Muscle layer of colon (tissue), 2 donors: ENCODE measurements at regions not wholly inside any gene's neighbourhood (a gene's known extent, or its start where the extent isn't known, plus 50 kb on each side); places are given as distances from the start of the nearest gene placed in this dataset.

Source experiments
- H3K27ac ChIP-seq: one replicate; pipeline ENCODE4 v1.7.0; 2013; ENCODE audit warnings: low read depth, mild to moderate bottlenecking, low read length, moderate library complexity
- H3K27me3 ChIP-seq, 2 donors: one replicate each; pipeline ENCODE4 v1.7.0; 2013; ENCODE audit warnings: low read length in 2 of 2, mild to moderate bottlenecking in 2 of 2; ENCODE audit not compliant: insufficient read depth in 2 of 2, control insufficient read depth in 1 of 2
- H3K36me3 ChIP-seq: one replicate; pipeline ENCODE4 v1.7.0; 2013; ENCODE audit warnings: mild to moderate bottlenecking, low read length; ENCODE audit not compliant: insufficient read depth
- H3K4me1 ChIP-seq: one replicate; pipeline ENCODE4 v1.7.0; 2013; ENCODE audit warnings: mild to moderate bottlenecking, low read length; ENCODE audit not compliant: insufficient read depth
- H3K4me3 ChIP-seq, 2 donors: one replicate each; pipeline ENCODE4 v1.7.0; 2013; ENCODE audit warnings: low read length in 2 of 2, low read depth in 1 of 2, mild to moderate bottlenecking in 1 of 2, moderate library complexity in 1 of 2
- H3K9ac ChIP-seq: one replicate; pipeline ENCODE4 v1.7.0; 2013; ENCODE audit warnings: low read length
- H3K9me3 ChIP-seq: one replicate; pipeline ENCODE4 v1.7.0; 2013; ENCODE audit warnings: mild to moderate bottlenecking, low read length
- donor health status: abdominal sarcoma.
- donor health status: Adenocarcinoma of cecum.

DNA sequence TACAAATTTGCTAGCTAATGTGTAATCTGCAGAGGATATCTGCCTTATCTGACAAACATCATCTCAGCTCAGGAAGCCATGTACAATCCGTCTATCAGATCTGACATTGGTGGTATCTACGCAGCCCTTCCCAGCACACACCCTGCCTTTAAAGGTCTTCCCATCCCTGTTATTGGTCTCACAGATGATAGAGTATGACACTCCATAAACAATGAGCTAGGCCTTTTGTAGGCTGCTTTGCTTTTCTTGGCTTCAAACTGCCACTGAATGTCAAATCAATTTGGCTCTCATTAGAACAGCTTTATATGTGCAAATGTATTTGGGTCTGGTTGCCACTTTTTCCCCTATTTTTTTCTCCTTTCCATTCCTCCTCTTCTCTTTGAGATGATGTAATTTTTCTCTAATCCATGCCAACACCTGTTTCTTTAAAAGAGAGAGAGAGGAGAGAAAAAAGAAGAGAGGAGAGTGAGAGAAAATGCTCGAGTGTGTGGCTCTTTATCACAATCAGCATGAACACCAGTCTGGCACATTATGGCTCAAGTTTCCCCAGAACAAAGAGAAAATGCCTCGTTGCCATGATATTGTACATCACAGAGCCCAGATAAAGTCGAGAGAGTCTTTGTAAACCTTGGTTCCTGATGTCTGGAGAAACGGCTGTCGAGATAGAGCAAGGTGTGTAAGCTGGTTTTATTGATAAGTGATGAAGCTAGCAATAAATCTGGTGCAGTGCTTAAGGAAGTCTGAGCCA, 80.8 kb upstream of the DPH6 start:
- Histone ChIP-seq H3K4me3 (no peak overlapping the region), H3K9me3 (no peaks in the 10 kb centered on the region), H3K27ac (no peak overlapping the region)

DNA sequence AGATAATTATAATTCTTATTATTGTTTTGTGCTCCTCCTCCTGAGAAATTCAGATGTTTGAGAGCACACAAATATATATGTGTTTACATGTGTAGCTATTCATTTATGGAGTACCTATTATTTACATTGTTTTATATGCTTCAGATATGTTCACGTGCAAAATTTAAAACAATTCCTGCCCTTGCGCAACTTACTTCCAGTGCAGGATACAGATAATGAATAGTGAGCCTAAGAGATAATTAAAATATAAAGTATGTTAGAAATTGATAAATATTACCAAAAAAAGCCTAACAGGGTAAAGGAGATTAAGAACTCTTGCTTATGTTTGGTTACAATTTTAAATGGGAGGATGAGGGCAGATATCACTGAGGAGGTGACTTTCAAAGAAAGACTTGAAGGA, 81.7 kb upstream of the DPH6 start:
- Histone ChIP-seq H3K9me3 (no peaks in the 10 kb centered on the region), H3K9ac (no peak overlapping the region), H3K27ac (no peak overlapping the region), H3K4me3 (no peak overlapping the region), H3K27me3 (no peaks in the 10 kb centered on the region), H3K36me3 (no peaks in the 10 kb centered on the region), H3K4me1 (peaks cover 9% of the 10 kb centered on the region)

More for the DNA sequence above, 80.8 kb upstream of the DPH6 start:
- Histone ChIP-seq H3K9ac (no peak overlapping the region), H3K27me3 (no peaks in the 10 kb centered on the region), H3K36me3 (no peaks in the 10 kb centered on the region), H3K4me1 (peaks cover 9% of the 10 kb centered on the region)

DNA sequence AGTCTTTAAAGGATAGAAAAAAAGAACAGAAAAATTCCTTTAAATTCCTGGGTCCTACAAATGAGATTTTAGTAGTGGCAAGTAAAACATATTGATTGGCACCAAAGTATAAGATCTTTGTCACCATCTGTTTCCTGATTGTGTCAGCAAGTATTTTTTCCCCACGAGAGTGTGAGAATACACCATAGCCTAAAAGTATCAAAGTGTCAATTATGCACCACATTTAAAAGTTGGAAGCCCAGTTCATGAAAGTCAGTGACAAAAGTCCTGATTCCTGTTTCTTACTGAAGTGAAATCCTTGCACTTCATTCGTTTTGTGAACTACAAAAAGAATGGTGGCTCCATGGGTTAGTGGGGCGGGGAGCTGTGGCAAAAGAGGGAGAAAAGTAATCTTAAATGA, 83.8 kb upstream of the DPH6 start:
- Histone ChIP-seq H3K9ac (no peak overlapping the region), H3K27ac (no peak overlapping the region), H3K36me3 (no peaks in the 10 kb centered on the region), H3K9me3 (no peaks in the 10 kb centered on the region), H3K4me1 (peaks cover 9% of the 10 kb centered on the region), H3K4me3 (no peak overlapping the region), H3K27me3 (no peaks in the 10 kb centered on the region)

- Histone ChIP-seq H3K9ac (no peak overlapping the region), H3K4me3 (no peak overlapping the region), H3K27me3 (no peaks in the 10 kb centered on the region), H3K27ac (no peak overlapping the region), H3K36me3 (no peaks in the 10 kb centered on the region), H3K9me3 (no peaks in the 10 kb centered on the region), H3K4me1 (peaks cover 9% of the 10 kb centered on the region)
Measured at GRCh38 chr15:35630532-35630931, 84.6 kb upstream of the DPH6 start.

- H3K27me3 ChIP-seq, result no peaks in the 10 kb centered on the region
- H3K4me1 ChIP-seq, result peaks cover 5% of the 10 kb centered on the region
- H3K9me3 ChIP-seq, result no peaks in the 10 kb centered on the region
- H3K4me3 ChIP-seq, result no peak overlapping the region
- no peak overlapping the region for H3K9ac ChIP-seq
- H3K27ac ChIP-seq, result no peak overlapping the region
- no peaks in the 10 kb centered on the region for H3K36me3 ChIP-seq
Measured at GRCh38 chr15:35630985-35631384, 85.0 kb upstream of the DPH6 start.

DNA sequence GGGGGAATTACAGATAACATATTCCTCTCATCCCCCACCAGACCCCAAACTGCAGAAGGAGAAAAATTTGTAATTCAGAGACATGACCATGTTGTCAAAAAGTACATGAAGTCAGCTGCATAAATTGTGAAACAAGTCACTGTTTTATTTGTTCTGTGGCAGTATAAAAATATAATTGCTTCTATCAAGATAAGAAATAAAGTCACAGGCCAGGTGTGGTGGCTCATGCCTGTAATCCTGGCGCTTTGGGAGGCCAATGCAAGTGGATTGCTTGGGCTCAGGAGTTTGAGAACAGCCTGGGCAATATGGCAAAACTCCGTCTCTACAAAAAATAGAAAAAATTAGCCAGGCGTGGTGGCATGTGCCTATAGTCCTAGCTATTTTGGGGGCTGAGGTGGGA, 87.7 kb upstream of the DPH6 start:
- Histone ChIP-seq H3K27ac (no peak overlapping the region), H3K4me3 (no peak overlapping the region), H3K9me3 (no peaks in the 10 kb centered on the region), H3K27me3 (no peaks in the 10 kb centered on the region), H3K36me3 (no peaks in the 10 kb centered on the region), H3K4me1 (no peaks in the 10 kb centered on the region), H3K9ac (no peak overlapping the region)

DNA sequence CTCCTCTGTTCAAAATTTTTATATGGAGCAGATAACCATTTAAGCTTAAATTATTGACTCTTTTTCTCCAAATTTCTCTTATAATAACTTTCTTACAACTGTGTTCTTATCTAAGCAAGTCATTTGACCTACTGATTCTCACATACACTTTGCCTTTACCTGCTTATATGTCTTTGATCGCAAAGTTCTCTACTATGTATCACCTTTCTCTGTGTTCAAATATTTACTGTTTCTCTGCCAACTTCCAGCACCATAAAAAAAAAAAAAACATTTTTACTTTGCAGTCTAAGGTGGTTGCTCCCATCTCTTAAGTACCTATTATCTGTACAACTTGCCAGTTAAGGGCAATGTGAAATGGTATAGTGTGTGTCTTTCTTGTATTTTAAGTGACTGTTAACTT, 100.8 kb upstream of the DPH6 start:
- Histone ChIP-seq H3K4me1 (no peaks in the 10 kb centered on the region), H3K27me3 (no peaks in the 10 kb centered on the region), H3K27ac (no peak overlapping the region), H3K4me3 (no peak overlapping the region), H3K36me3 (no peaks in the 10 kb centered on the region), H3K9ac (no peak overlapping the region), H3K9me3 (no peaks in the 10 kb centered on the region)

- no peaks in the 10 kb centered on the region for H3K27me3 ChIP-seq
- no peak overlapping the region for H3K4me3 ChIP-seq
Measured at GRCh38 chr15:35647303-35647702, 101.3 kb upstream of the DPH6 start.

DNA sequence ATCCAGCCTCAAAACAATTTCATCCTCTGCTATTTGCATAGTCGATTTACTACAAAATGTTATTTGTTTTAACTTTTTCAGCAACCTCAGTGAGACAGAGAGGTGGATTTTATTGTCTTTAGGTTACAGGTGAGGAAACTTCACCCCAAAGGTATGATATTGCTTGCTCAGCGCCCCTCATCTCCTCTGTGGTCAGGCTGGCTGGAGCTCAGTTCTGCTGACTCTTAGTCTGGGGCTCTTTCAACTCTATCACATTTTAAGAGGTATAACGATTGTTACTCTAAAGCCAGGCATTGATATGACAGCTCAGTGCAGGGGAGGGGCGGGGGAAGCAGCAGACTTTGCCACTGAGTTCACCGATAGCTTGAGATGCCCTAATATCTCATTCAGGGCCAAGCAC, 103.0 kb upstream of the DPH6 start:
- no peak overlapping the region for H3K27ac ChIP-seq
- H3K9ac ChIP-seq, result no peak overlapping the region
- H3K9me3 ChIP-seq, result no peaks in the 10 kb centered on the region
- no peak overlapping the region for H3K4me3 ChIP-seq
- no peaks in the 10 kb centered on the region for H3K27me3 ChIP-seq
- no peaks in the 10 kb centered on the region for H3K4me1 ChIP-seq
- H3K36me3 ChIP-seq, result no peaks in the 10 kb centered on the region

More at GRCh38 chr15:35647303-35647702, 101.3 kb upstream of the DPH6 start:
- Histone ChIP-seq H3K9ac (no peak overlapping the region), H3K27ac (no peak overlapping the region), H3K9me3 (no peaks in the 10 kb centered on the region), H3K36me3 (no peaks in the 10 kb centered on the region), H3K4me1 (no peaks in the 10 kb centered on the region)

DNA sequence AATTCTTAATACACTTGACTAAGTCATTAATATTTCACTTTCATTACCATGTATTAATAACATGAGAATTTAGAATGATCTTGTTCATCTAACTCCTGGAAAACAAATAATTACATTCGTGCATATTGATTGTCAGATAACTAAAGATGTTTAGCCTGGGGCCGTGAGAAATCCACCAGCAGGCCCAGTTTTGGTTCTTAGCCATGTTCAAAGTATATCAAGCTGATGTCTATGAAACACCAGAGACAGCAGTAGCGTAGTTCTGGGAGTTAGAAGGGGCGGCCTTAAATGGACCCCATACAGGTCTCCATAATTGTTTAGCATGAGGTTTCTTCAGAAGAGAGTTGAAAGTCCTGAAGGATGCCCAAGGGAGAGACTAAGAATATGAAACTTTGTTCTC, 103.6 kb upstream of the DPH6 start:
- Histone ChIP-seq H3K27ac (no peak overlapping the region), H3K4me1 (no peaks in the 10 kb centered on the region), H3K9ac (no peak overlapping the region), H3K36me3 (no peaks in the 10 kb centered on the region), H3K4me3 (no peak overlapping the region), H3K9me3 (no peaks in the 10 kb centered on the region), H3K27me3 (no peaks in the 10 kb centered on the region)

GRCh38 chr15:35654332-35654731, 108.4 kb upstream of the DPH6 start:
- H3K4me1 ChIP-seq, result no peaks in the 10 kb centered on the region
- H3K9ac ChIP-seq, result no peak overlapping the region
- no peak overlapping the region for H3K4me3 ChIP-seq
- H3K27me3 ChIP-seq, result no peaks in the 10 kb centered on the region
- no peaks in the 10 kb centered on the region for H3K36me3 ChIP-seq
- H3K27ac ChIP-seq, result no peak overlapping the region
- no peaks in the 10 kb centered on the region for H3K9me3 ChIP-seq

DNA sequence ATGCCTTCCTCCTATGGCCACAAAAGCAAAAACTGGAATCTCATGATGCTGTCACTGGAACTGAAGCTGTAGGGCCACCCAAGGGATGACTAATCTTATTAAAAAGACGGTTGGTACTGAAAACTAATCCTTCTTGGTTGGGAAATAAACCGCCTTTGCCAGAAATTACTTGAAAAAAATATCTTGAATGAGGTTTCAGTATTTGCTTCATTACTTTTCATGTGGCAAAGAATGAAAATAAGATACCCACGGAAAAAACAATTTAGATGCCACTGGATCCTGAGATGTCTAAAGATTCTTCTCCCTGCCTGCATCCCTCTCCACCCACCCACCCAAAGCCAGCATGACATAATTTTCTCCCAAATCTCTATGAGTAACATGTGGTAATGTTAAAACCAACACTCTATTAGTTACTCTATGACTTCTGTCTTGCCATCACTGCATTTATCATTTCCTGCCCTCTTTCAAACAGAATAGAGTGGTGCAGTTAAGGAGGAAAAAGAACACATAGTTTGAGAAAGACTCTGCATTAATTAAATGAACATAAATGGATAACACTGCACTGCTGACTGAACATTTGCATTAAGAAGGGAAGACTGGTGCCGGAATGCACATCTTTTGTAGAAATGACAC, 111.8 kb upstream of the DPH6 start:
- H3K36me3 ChIP-seq, result no peaks in the 10 kb centered on the region
- H3K27me3 ChIP-seq, result no peaks in the 10 kb centered on the region

More for the DNA sequence above, 111.8 kb upstream of the DPH6 start:
- no peaks in the 10 kb centered on the region for H3K4me1 ChIP-seq
- no peak overlapping the region for H3K27ac ChIP-seq
- no peak overlapping the region for H3K9ac ChIP-seq
- H3K9me3 ChIP-seq, result no peaks in the 10 kb centered on the region
- no peak overlapping the region for H3K4me3 ChIP-seq
